GM12878 (cell line): ENCODE measurements at regions not wholly inside any gene's neighbourhood (a gene's known extent, or its start where the extent isn't known, plus 50 kb on each side); places are given as distances from the start of the nearest gene placed in this dataset.

Experiments
- ATAC-seq: fragments of 200-7000 bp; cut with Tn5 transposase; 3 replicates; pipeline ENCODE4 v1.9.1; 2020; ENCODE audit warnings: mild to moderate bottlenecking, moderate library complexity
- BruUV-seq: library from RNA; stranded (reverse); fragments of 400-500 nt; replicated peaks from 2 replicates; lab custom pipeline; 2021; lab: Mats Ljungman, UMichigan
- CTCF ChIA-PET: fragments of 300-600 bp; sonication (Branson Sonifier 250); formaldehyde crosslinking; extraction: SDS; loops from one replicate; lab custom pipeline; 2021; ENCODE audit warnings: inconsistent platforms; lab: Yijun Ruan, JAX
- POLR2A ChIA-PET: fragments of 350-600 bp; formaldehyde crosslinking; extraction: SDS; loops from one replicate; lab custom pipeline; 2021; ENCODE audit warnings: inconsistent platforms; lab: Charles Lee
- RAD21 ChIA-PET: fragments of 300-600 bp; sonication (Branson Sonifier 250); formaldehyde crosslinking; loops from one replicate; lab custom pipeline; 2023; ENCODE audit warnings: antibody characterized with exemption; ENCODE audit not compliant: unreplicated experiment; lab: Charles Lee
- SMC1A ChIA-PET: fragments of 300-600 bp; sonication (Branson Sonifier 250); formaldehyde crosslinking; loops from one replicate; lab custom pipeline; 2023; ENCODE audit not compliant: unreplicated experiment, uncharacterized antibody; lab: Charles Lee
- DNase-seq: peaks from one replicate; pipeline ENCODE4 v3.0.0-alpha.2; 2011; ENCODE audit warnings: low read depth, low spot score
- FAIRE-seq: peaks from 3 replicates; lab custom pipeline; 2011; peaks lifted over from hg19 to GRCh38; lab: Jason Lieb, UNC
- H2AFZ ChIP-seq: 2 replicates; pipeline ENCODE4 v1.6.0; 2011; ENCODE audit warnings: low read depth, low read length, control low read depth; ENCODE audit not compliant: control insufficient read depth
- H3K27ac ChIP-seq: 2 replicates; pipeline ENCODE4 v1.5.1; 2011; ENCODE audit warnings: control low read depth; ENCODE audit not compliant: control insufficient read depth, insufficient read depth
- H3K27me3 ChIP-seq, 2 experiments: replicated peaks in 1 of 2; 2 replicates each; pipeline versions ENCODE4 v1.6.0 to v1.6.1; 2011; ENCODE audit warnings: low read length in 1 of 2; ENCODE audit not compliant: control insufficient read depth in 2 of 2, insufficient read depth in 2 of 2
- H3K36me3 ChIP-seq, 2 experiments: 2 replicates each; pipeline ENCODE4 v1.5.1; 2011; ENCODE audit warnings: low read length in 1 of 2; ENCODE audit not compliant: control insufficient read depth in 2 of 2, insufficient read depth in 2 of 2
- H3K4me1 ChIP-seq: 2 replicates; pipeline ENCODE4 v1.6.1; 2011; ENCODE audit warnings: mild to moderate bottlenecking, low read length, moderate library complexity, mixed read lengths; ENCODE audit not compliant: control insufficient read depth, insufficient read depth
- H3K4me2 ChIP-seq: 2 replicates; pipeline ENCODE4 v1.6.0; 2011; ENCODE audit warnings: control low read depth; ENCODE audit not compliant: control insufficient read depth, insufficient read depth
- H3K4me3 ChIP-seq: fragments of 200-600 bp; sonication (generic); 2 replicates; pipeline ENCODE4 v1.5.1; 2016
- H3K79me2 ChIP-seq: 2 replicates; pipeline ENCODE4 v1.6.0; 2011; ENCODE audit warnings: low read length; ENCODE audit not compliant: control insufficient read depth, insufficient read depth
- H3K9ac ChIP-seq: 2 replicates; pipeline ENCODE4 v1.8.0; 2011; ENCODE audit warnings: low read length, control low read depth, mixed read lengths; ENCODE audit not compliant: control insufficient read depth, insufficient read depth
- H3K9me3 ChIP-seq: replicated peaks from 3 replicates; pipeline ENCODE4 v1.5.1; 2011; ENCODE audit warnings: mild to moderate bottlenecking, low read length; ENCODE audit not compliant: control insufficient read depth, insufficient read depth
- H4K20me1 ChIP-seq: 2 replicates; pipeline ENCODE4 v1.6.0; 2011; ENCODE audit not compliant: control insufficient read depth, insufficient read depth
- ATF3 ChIP-seq: IDR thresholded peaks from 2 replicates; pipeline ENCODE4 v1.6.1; 2011; ENCODE audit warnings: low read depth, mild to moderate bottlenecking, low read length, moderate library complexity, borderline replicate concordance; ENCODE audit errors: extremely low read depth
- CBFB ChIP-seq: IDR thresholded peaks from 2 replicates; pipeline ENCODE4 v1.6.1; 2016; ENCODE audit warnings: antibody characterized with exemption, low read depth
- CEBPZ ChIP-seq: fragments of 150-350 bp; IDR thresholded peaks from 2 replicates; pipeline ENCODE4 v1.6.1; 2016; ENCODE audit warnings: low read depth, low read length
- HDAC6 ChIP-seq: fragments of 200-600 bp; sonication (generic); IDR thresholded peaks from one replicate; pipeline ENCODE4 v1.8.0; 2017; ENCODE audit warnings: antibody characterized with exemption; ENCODE audit not compliant: unreplicated experiment
- IRF3 ChIP-seq: fragments of 450-650 bp; IDR thresholded peaks from 2 replicates; pipeline ENCODE4 v1.6.1; 2014; ENCODE audit warnings: mild to moderate bottlenecking
- KDM1A ChIP-seq: fragments of 200-600 bp; sonication (generic); IDR thresholded peaks from 2 replicates; pipeline ENCODE4 v1.6.1; 2016; ENCODE audit warnings: borderline replicate concordance
- PAX8 ChIP-seq: fragments of 450-650 bp; IDR thresholded peaks from 2 replicates; pipeline ENCODE4 v1.6.1; 2017; ENCODE audit warnings: mild to moderate bottlenecking, moderate library complexity
- PRDM15 ChIP-seq: fragments of 450-650 bp; formaldehyde crosslinking; IDR thresholded peaks from 2 replicates; pipeline ENCODE4 v1.4.0; 2020; ENCODE audit warnings: mild to moderate bottlenecking, moderate library complexity
- RELA ChIP-seq: fragments of 450-650 bp; IDR thresholded peaks from 2 replicates; pipeline ENCODE4 v1.8.0; 2014; ENCODE audit warnings: borderline replicate concordance; ENCODE audit not compliant: partially characterized antibody
- SUPT20H ChIP-seq: IDR thresholded peaks from 2 replicates; pipeline ENCODE4 v1.6.1; 2011; ENCODE audit warnings: low read depth, mild to moderate bottlenecking, low read length, moderate library complexity, borderline replicate concordance; ENCODE audit not compliant: control insufficient read depth
- TBL1XR1 ChIP-seq: IDR thresholded peaks from 2 replicates; pipeline ENCODE4 v1.6.1; 2012; ENCODE audit warnings: low read depth, low read length, improper control_type of control experiment
- WGBS: methylation state at CpG from one replicate; pipeline ENCODE4 v1.1.6; 2016; ENCODE audit warnings: low lambda C conversion rate; ENCODE audit not compliant: insufficient replicate concordance, insufficient coverage; ENCODE audit errors: missing lambda C conversion rate; 5-methylcytosine and 5-hydroxymethylcytosine counted together
- in situ Hi-C: fragments of 300-500 bp; cut with MboI; formaldehyde crosslinking; loops from 9 replicates; pipeline ENCODE4 v1.14.3; 2018; ENCODE audit warnings: mixed read lengths
- intact Hi-C: fragments of 100-400 bp; cut with micrococcal nuclease; formaldehyde crosslinking; loops from one replicate; pipeline ENCODE4 v1.14.2; 2022; ENCODE audit not compliant: unreplicated experiment
- TF ChIP-seq, protein P1 (sequence below): fragments of 450-650 bp; formaldehyde crosslinking; IDR thresholded peaks from 2 replicates; pipeline ENCODE4 v1.5.0; 2022; ENCODE audit warnings: mild to moderate bottlenecking, missing genetic modification characterization

DNA sequence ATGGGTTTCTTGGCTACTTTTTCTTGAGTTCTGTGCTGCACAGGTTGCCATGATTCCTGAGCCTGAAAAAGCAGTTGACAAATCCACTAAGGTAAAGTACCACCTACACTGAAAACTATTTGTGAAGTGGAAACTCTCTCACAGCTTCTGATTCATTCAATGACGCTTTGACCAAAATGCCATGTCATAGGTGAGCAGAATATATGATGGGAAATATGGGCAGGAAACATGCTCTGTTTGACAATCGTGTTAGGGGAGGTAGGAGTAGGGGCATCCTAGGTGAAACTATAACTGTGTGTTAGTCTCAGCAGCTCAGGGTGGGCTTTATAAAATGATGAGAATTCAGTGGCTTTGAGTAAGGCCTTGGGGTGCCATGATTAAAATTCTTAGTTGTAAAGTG, 69.6 kb upstream of the ELMO1 start:
- Histone ChIP-seq H3K36me3 (no peaks in the 10 kb centered on the region), H3K4me3 (no peak overlapping the region), H2AFZ (no peak overlapping the region), H4K20me1 (no peaks in the 10 kb centered on the region), H3K9ac (no peak overlapping the region), H3K4me1 (no peaks in the 10 kb centered on the region), H3K27ac (no peak overlapping the region), H3K79me2 (no peaks in the 10 kb centered on the region), H3K4me2 (no peak overlapping the region), H3K27me3 (peaks cover under 1 to 3% of the 10 kb centered on the region in 2 experiments; a peak in 2 of 4 replicates), H3K9me3 (no peaks in the 10 kb centered on the region; the same call in 2 of the 3 replicates)
- ATAC-seq (no peak), FAIRE-seq (no peak), DNase-seq (no peak)
- ChIA-PET POLR2A (no interaction called here), CTCF (interaction anchor here (0.8 to 1.0 kb wide), 2 partner anchors 23 to 316 kb away, joined by 3 to 4 read pairs; no protein-coding TSS in a partner anchor), RAD21 (no interaction called here), SMC1A (interaction anchor here (0.7 to 3.1 kb wide), 3 partner anchors 12 to 23 kb away, joined by 4 to 7 read pairs (median 4); no protein-coding TSS in a partner anchor)
- no TSS peak for BruUV-seq
- 32% methylated on average over 2 of the region's 2 CpGs for WGBS
- intact Hi-C loops (no loop called here), in situ Hi-C loops (no loop called here)
- TF ChIP-seq CEBPZ (no peak), IRF3 (no peak), PAX8 (no peak), TBL1XR1 (no peak), CBFB (no peak), HDAC6 (no peak), SUPT20H (no peak), KDM1A (no peak), PRDM15 (no peak), RELA (no peak), ATF3 (no peak)
- TF ChIP-seq, protein P1, sequence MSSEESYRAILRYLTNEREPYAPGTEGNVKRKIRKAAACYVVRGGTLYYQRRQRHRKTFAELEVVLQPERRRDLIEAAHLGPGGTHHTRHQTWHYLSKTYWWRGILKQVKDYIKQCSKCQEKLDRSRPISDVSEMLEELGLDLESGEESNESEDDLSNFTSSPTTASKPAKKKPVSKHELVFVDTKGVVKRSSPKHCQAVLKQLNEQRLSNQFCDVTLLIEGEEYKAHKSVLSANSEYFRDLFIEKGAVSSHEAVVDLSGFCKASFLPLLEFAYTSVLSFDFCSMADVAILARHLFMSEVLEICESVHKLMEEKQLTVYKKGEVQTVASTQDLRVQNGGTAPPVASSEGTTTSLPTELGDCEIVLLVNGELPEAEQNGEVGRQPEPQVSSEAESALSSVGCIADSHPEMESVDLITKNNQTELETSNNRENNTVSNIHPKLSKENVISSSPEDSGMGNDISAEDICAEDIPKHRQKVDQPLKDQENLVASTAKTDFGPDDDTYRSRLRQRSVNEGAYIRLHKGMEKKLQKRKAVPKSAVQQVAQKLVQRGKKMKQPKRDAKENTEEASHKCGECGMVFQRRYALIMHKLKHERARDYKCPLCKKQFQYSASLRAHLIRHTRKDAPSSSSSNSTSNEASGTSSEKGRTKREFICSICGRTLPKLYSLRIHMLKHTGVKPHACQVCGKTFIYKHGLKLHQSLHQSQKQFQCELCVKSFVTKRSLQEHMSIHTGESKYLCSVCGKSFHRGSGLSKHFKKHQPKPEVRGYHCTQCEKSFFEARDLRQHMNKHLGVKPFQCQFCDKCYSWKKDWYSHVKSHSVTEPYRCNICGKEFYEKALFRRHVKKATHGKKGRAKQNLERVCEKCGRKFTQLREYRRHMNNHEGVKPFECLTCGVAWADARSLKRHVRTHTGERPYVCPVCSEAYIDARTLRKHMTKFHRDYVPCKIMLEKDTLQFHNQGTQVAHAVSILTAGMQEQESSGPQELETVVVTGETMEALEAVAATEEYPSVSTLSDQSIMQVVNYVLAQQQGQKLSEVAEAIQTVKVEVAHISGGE (CRISPR knock-in tag): no peak
